ENCODE measurements at regions not wholly inside any gene's neighbourhood (a gene's known extent, or its start where the extent isn't known, plus 50 kb on each side); places are given as distances from the start of the nearest gene placed in this dataset.

DNA sequence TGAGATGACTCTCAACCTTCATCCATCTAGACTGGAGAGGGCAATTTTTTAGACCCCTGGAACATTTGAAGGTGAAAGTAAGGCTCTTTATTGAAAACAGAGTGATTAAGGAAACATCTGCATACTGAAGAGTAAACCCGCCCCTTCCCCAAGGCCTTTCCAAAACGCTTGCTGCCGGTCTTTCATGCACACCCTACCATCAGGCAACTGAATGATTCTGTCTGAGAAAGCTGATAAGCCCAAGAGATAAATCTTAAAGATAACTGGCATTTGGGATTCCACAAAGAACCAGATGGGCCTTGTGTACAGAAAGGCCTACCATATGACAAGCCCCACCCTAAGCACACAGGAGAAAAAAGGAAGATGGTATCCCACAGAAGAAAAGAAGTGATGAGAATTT lies 54.4 kb upstream of the PIK3R1 start:
- DNase-seq, result no peak

DNA sequence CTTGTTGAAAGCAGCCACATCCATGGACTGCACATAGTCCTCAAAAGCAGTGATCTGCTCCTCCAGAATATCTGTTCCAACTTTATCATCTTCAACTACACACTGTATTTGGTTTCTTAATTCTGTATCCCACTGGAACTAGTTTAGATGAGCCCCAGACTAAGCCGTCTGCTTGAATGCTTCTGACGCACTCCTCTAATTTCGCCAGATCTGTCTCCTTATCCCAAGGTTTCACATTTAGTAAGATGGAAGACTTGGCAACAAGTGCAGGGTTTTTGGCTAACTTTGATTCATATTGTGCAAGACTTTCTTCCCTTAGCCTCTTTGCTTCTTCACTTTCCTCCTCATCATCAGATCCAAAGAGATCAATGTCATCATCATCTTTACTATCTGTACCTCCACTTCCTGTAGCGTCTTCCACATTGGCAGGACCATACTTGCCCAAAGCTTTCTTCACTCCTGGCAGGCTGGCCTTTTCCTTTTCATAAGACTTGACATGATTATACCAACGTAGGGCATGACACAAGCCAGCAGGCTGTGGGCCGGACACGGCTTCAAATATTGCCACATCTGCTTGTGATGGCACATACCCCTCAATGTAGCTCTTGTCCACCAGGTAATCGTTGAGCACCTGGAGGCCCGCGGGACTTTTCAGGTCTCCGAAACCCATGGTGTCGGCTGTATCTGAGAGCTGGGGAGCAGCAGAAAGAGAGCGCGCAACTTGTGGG lies 56.2 kb upstream of the PIK3R1 start:
- DNase-seq, result no peak

DNA sequence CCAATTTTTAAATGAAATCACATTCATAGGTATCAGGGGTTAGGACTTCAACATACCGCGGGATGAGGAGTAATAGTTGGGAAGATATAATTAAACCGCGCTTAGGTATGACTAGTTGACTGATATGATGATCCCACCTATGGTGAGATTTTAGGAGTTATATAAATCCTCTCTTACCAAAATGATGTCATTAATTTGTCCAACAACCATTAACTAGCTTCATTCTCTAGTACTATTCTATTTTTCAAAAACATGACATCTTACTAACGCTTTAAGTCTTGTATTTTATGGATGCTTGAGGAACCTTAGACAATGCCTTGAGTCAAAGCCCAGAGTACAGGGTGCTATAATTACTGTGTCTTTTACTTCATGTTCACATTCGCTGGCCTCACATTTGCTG lies 59.6 kb upstream of the PIK3R1 start:
- no peak for DNase-seq

DNA sequence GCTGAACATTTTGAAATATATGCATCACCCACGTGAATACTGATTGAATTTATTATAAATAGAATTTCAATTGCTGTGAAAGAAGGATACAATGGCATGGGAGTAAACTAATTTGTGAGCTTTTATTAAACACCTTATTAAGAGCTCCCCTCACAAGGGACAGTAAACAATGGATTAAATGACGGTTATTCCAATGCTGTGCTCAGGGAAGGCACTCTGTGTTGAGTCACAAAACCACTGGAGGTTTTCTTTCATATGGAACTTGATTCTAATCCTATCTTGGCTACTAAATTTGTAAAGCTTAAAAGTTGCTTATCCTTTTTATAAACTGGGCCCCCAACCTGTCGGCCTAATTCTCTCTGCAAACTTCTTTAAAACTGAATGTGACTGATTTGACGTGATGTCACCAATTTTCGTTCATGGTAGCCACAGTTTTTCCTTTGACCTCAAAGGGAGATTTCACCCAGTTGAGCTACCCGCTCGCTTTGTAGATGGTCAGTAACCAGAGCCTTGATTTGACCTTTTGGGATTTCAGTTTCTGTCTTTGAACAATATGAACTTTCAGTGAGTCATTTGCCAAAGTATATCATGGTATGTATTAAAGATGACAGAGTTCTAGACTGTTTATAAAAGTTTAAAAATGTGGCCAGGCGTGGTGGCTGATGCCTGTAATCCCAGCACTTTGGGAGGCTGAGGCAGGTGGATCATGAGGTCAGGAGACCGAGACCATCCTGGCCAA lies 61.3 kb upstream of the PIK3R1 start:
- DNase-seq, result no peak

DNA sequence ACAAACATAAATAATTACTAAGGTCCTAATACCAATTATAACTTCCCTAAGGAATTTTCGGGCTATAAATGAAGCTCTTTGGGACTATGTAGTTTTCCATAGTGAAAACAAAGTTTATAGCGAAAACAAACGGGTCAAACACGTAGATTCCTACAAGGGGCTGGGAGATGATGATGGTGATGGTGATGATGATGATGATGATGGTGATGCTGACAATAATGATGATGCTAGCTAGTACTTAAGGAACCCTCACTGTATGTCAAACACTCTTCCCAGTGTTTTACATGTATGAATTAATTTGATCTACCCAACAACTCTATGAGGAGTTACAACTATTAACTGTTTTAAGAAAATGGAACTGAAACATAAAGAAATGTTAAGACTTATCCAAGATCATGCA lies 63.7 kb upstream of the PIK3R1 start:
- no peak for DNase-seq

DNA sequence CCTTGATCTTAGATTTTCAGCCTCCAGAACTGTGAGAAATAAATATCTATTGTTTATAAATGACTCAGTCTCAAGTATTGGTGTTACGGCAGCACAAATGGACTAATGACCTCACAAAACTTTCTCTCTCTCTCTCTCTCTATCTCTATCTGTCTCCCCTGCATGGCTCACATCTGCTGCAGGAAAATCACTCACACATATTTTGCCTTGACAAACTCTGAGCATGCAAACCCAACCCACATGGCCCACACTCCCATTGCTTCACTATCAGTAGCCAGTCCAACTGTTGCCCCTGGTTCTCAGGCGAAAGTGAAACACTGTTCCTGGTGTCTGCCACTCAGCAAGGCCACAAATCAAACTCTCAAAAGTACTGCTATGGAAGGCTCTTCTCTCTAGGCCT lies 66.4 kb upstream of the PIK3R1 start:
- no peak for DNase-seq

DNA sequence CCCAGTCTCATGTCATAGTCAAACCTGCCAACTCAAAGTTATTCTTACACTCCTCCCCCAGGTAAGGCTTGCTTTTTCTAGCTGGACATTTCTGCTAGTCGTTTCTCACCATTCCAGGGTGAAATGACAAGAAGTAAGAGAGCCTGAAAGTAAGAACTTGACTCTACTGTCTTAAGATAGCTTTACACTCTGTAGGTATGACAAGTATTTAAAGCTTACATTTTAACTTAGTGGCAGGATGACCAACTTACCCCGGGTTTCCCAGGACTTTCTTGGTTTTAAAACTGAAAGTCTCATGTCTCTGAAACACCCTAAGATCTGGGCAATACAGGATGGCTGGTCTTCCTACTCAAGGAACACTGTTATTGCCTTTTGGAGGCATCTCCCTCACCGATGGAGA lies 67.5 kb upstream of the PIK3R1 start:
- no peak for DNase-seq

DNA sequence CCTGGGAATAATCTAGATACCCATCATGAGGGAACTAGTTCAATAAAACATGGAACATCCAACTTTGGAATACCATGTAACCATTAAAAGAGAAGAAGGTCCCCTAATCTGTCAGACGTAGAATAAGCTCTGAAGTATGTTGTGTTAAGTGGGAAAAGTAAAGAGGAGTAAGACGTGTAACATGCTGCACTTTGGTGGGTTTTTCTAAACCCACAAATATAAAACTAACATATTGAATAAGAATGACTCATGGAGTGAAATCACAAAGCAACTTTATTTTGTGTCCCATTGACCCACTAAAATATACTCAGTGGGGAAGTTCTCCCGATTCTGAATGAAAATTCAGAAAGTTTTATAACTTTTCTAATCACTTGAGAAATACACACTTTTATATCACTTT lies 67.9 kb upstream of the PIK3R1 start:
- DNase-seq, result peak; percentile 36

DNA sequence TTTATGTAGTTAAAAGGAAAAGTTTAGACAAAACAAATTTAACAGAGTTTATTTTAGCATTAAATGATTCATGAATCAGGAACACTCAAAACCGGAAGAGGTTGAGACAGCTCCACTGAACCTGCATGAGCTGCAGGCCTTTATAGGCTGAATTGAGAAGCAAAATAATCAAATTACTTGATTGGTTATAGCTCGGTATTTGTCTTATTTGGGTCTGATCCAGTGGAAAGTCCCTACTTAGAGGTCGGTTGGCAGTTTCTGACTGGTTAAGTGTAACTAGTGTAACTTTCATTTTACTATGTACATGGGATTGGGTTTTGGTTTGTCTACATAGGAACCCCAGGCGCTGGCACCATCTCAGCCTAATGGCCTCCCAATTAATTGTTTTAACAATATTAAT lies 74.1 kb upstream of the PIK3R1 start:
- peak; percentile 17 for DNase-seq

DNA sequence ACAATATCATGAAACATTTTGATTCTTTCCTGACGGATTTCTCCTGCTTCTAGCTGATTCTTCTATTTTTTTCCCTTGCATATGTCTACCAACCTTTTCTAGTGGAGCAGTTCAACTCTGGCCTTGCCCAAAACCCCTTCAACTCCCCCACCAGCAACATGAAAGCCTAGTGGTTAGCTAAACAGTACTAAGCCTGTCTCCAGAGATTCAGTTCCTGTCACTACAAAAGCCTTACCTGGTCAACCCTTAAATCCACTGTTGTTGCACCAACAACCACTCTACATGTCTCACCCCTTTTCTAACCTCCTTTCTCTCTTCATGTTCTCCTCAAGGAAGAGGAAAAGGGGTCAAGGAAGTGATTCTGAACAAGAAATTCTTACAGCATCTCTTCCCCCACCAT lies 74.8 kb upstream of the PIK3R1 start:
- no peak for DNase-seq

DNA sequence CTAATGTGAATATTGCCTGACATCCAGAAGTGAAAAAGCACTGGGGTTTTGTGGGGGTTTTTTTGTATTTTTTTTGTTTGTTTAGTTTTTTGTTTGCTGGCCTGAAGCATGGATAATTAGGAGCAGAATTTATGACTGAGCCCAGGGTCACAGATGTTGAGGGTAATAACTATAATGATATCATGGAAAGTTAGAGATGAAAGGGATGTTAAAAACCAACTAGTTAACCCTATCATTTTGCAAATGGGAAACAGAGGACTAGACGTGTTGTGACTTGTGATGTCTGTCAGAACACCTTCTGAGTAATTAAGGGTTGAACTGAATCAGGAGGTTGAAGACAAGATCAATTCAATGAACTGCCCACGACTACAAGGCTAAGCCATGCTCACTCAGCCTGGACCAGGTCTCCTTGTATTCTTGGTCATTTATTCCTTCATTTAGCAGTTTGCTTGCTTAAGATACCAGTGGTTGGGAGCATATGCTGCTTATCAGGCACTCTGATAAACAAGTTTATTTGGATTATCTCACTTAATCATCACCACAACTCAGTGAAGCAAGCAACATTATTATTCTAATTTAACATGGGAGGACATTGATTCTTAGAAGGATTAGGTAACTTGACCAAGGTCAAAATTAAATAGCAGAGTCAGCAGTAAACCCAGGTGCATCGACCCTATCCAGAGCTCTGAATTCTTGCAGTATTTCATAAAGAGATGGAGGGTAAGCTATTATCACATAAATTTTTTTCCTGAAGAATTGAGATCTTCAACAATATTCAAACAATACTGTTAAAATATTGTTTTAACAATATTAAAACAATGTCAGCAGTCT lies 75.7 kb upstream of the PIK3R1 start:
- DNase-seq, result no peak

DNA sequence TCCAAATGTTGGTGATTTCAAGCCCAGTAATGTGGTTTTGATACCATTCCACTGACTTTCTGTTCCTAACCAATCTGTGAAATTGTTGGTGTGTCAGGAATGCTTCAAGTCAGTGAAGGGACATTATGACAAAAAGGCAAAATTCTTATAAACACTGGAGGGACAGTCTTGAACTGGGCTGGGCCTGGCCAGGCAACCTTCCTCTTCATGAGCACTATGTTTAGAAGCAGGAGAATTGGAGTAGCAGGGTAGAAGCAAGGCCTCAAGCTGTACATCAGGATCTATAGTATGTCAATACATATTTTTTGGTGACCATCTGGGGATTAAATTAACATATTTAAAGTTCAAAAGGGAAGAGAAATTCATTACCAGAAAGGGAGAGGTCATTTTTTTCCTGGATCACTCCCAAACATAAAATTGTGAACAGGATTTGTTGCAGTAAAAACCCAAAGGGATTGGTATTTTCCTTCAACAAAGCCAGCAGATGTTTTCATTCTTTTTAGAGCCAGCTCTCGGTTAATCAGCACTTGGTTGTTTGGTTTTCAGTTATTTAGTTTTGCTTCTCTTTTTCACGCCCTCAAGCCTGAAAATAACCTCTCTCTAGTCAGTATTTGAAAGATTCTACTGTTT lies 77.9 kb upstream of the PIK3R1 start:
- peak; percentile 67 for DNase-seq

DNA sequence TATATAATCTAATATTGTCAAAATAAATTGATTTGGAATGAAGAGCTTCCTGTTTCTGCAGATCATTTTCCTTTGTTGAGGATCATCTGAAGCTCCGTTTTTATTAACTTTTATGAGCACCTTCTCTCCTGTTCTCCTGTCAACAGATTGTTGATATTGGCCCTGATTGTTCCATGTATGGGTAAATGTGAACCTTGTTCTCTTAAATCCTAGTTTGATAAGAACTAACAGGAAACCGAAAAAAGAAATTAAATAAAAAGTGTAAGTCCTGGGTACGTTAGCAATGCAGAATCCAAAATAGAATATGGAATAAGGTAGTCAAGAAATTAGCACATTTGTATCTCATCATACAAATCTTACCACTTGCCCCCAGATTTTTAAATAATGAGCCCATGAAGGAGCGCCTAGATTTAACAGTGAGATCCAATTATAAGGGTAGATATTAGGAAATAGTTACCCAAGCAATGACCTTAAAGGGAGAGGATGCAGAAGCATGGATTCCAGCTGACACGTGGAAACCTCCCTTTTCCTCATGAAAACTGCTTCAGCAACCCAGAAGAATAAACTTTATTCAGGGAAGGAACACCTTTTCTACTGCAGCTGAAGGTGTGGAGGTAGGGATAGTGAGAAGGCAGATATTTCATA lies 80.8 kb upstream of the PIK3R1 start:
- DNase-seq, result no peak

DNA sequence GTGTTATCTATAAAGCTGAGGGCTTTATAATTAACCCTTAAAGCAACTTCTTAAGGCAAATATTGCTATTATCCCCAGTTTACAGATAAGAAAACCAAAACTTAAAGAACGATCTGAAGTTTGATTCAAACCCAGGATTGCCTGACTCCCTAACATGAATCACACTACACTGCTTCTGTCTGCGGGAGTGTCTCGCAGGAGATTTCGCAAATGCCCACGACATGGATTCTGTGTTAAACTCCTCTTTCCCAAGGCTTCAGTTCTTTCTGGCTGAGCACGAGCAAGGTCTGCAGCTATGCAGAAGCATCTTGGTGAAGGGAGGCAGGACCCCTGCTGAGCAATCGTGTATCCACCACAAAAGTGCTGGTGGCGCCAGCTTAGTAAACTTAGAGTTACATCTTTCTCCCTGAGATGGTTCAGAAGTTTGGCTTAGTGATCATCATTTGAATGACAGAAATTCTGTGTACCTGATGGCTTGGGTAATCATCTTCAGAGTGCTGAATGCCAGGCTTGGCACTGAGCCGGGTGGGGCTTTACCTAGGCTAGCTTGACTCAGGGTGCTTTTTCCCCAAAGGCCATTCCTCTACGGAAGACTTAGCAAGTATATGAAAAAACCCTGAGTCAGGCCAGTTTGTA lies 81.4 kb upstream of the PIK3R1 start:
- no peak for DNase-seq

DNA sequence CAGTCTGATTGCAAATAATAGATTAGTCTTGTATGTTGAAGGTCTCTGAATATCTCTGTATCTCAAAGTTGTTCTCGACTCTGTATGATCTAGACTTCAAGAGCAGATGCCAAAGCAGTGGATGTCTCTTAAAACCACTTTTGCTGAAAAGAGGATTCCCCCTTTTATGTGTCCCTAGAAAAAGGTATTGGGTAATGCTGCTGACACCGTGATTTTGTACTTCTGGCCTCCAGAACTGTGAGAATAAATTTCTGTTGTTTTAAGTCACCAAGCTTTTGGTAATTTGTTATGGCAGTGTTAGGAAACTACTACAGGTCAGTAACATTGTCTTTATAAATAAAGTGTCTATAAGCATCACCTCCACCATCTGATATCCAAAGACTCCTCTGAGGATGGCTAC lies 85.3 kb upstream of the PIK3R1 start:
- no peak for DNase-seq

DNA sequence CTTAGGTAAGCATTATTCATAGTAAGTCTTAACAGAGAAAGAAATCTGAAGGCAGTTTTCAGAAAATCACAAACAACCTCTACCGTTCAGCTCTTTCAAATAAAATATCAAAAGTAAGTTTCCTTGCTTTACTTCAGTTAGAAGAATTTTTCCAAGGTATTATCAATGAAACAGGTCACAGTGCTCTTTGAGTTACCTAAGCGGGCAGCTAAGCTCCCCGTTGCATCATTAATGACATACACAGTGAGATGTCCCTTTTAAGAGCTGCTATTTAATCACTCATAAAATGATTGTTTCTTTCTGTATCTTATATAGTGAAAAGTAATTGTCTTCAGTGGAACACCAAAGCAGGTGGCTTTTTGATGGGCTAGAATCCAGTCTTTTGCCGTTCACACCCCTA lies 86.2 kb upstream of the PIK3R1 start:
- DNase-seq, result no peak

DNA sequence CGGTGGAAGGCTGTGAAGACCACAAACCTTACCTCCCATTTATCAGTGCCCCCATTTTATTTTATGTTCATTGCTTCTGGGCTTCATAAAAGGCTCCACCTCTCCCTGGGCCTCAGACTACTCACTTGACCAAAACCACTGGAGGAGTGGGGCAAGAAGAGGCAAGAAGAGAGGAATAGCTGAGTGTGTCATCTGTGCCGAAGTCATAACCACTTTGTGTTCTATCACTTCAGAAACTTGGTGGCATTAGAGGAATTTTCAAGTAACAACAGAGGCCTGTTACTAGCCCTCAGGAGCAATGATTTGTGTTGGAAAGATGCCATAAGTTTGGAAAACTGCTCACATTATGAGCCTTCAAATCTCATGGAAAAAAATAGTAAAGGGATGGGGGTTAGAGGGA lies 88.7 kb upstream of the PIK3R1 start:
- DNase-seq, result peak; percentile 60

DNA sequence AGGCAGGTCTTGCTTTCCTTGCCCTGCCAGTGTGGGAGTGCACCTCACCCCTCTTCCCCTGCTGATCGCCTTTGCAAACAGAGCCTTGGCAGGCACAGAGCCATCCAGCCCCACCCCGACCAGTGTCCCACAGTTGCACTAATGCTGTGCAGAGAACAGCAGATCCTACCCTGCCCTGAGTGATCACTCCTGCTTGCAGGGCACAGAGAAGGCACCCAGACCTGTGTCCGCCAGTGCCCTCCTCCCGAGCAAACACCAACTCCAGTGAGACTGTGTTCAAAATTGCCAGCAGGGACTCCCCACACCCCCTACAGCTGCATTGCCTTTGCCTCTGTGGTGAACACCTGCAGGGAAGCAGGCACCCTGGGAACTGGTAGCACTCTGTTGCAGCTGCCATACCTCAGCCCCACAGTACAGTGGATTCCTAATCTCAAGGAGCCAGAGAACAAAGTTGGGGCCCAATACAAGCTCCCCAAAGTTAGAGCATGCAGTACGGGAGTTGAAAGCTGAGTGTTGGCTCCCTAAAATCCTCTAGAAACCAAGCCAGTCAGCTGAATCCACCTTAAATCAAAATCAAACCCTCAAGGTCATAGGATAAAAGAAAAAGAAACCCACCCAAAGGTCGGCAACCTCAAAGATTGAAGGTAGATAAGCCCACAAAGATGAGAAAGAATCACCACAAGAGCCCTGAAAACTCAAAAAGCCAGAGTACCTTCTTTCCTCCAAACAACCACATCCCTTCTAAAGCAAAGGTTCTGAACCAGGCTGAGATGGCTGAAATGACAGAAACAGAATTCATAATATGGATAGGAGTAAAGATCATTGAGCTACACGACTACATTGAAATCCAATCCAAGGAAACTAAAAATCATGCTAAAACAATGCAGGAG lies 92.9 kb upstream of the PIK3R1 start:
- no peak for DNase-seq

DNA sequence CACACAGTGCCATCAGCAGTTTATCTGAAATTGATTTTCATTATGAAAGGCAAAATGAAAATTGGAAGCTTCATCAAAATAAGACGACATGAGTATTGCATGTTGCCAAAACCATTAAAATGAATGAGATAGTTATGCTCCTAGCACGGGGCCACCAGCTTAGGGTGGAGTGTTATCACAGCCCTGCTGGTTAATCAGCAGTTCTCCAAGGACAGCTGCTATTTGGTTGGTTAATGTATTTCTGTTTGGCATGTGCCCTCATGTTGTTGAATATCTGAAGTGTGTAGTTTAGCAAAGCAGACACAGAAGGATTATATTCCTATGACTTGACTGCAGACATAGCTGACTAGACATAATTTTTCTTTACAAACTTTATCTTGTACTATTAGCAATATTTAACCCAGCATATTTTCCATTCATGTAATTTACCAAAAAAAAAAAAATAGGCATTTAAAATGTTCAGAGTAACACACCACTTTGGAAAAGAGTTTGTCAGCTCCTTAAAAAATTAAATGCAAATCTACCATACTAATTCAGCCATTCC lies 98.6 kb upstream of the PIK3R1 start:
- no peak for DNase-seq

DNA sequence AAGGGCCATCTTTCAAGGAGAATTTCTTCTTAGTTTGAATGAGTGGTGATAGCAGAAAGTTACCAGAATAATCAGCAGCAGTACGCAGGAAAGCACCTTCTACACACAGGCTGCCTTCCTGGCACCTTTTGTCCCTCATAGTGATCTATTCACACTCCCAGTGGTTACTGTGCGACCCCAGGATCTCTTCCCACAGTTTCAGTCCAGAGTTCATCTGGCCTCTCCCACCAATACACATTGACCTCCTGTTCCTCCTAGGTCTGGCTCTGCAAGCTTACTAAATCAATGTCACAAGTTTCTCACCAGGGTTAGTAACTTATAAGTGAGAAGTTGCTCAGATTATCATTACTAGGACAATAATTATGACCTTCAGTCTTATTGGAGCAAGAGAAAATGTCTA lies 99.1 kb upstream of the PIK3R1 start:
- no peak for DNase-seq

DNA sequence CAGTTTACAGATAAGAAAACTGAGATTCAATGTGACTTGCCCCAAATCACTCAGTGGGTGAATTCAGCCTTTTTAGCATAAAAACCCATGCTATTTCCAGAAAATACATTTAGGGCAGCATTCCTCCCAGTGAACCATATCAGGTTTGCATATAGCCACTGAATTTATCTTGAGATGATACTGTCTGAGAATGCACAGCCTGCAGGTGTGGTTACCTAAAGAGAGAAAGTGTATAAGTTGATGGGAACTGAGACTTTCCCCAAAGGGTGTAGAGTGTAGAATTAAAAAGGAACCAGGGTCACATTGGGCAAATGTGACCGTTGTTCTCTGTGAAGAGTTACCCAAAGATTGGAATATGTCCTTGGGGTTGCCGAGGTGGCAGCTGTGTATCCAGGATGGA lies 100.0 kb upstream of the PIK3R1 start:
- DNase-seq, result no peak
